ENCODE measurements at regions not wholly inside any gene's neighbourhood (a gene's known extent, or its start where the extent isn't known, plus 50 kb on each side); places are given as distances from the start of the nearest gene placed in this dataset.

DNA sequence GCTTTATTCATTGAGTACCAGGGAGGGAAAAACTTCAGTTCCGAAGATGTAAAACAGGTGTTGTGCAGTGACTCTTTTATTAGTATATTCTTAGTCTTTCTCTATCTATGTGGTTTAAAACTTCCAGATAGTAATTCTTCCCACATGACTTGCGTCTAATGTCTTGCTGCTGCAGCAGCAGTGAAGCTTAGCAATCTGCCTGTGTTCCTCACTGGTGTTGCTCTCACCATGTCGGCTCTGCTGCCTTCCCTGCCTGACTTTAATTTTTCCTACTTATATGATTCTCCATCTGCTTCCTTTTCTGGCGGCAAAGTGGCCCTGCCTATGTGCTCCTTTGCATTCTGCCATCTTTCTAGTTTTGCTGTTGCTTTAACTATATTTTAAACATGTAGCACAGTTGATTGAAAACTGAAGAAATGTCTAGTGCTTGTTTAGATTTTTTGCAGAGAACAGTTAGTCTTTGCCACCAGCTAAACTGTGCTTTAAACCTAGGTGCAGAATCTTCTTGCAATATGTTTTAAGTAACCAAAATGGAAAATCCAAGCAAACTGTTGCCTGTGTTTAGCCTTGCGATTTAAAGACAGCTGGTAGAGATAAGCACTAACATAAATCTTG is 1934.2 kb upstream of the IGFBP7 start:
- DNase-seq, result no peak
- Mint-ChIP-seq H3K36me3 (ENCODE audit: insufficient read depth, unreplicated experiment) (no peaks in the 10 kb centered on the region), H3K27me3 (ENCODE audit: unreplicated experiment) (no peaks in the 10 kb centered on the region), H3K4me3 (ENCODE audit: low read depth, unreplicated experiment) (no peak overlapping the region), H3K9me3 (ENCODE audit: low read depth, unreplicated experiment) (no peaks in the 10 kb centered on the region), H3K27ac (ENCODE audit: unreplicated experiment) (no peak overlapping the region), H3K4me1 (ENCODE audit: low read depth, unreplicated experiment) (no peaks in the 10 kb centered on the region)
- CTCF ChIA-PET, result no interaction called here
- BruUV-seq (replicated peaks), result no TSS peak
- TF ChIP-seq, protein P1, sequence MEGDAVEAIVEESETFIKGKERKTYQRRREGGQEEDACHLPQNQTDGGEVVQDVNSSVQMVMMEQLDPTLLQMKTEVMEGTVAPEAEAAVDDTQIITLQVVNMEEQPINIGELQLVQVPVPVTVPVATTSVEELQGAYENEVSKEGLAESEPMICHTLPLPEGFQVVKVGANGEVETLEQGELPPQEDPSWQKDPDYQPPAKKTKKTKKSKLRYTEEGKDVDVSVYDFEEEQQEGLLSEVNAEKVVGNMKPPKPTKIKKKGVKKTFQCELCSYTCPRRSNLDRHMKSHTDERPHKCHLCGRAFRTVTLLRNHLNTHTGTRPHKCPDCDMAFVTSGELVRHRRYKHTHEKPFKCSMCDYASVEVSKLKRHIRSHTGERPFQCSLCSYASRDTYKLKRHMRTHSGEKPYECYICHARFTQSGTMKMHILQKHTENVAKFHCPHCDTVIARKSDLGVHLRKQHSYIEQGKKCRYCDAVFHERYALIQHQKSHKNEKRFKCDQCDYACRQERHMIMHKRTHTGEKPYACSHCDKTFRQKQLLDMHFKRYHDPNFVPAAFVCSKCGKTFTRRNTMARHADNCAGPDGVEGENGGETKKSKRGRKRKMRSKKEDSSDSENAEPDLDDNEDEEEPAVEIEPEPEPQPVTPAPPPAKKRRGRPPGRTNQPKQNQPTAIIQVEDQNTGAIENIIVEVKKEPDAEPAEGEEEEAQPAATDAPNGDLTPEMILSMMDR (IDR thresholded peaks at IDR 0.05; ENCODE audit: unreplicated experiment), result no peak
- intact Hi-C loops (cut with micrococcal nuclease; ENCODE audit: unreplicated experiment), result no loop called here

DNA sequence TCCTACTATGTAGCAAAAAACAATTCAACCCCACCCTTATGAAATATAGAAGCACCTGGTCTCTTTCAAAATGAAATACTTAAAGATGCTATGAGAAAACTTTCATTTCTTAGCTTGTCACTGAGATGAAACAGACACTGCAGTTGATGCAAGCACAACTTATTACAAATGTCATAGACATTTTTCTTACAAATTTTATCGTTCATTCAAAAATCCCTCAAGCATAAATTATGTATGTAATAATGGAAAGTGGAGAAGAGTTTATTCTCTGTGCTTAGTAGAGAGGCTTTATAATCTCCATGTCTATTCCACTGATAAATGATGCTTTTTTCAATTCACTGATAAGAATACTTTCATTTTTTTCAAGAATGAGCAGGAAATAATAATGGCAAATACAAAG is 1943.9 kb upstream of the IGFBP7 start:
- intact Hi-C loops (cut with micrococcal nuclease; ENCODE audit: unreplicated experiment), result no loop called here
- TF ChIP-seq, protein P1 (IDR thresholded peaks at IDR 0.05; ENCODE audit: unreplicated experiment), result no peak
- no peak for DNase-seq
- H3K27me3 Mint-ChIP-seq (ENCODE audit: unreplicated experiment), result no peaks in the 10 kb centered on the region
- CTCF ChIA-PET, result no interaction called here
- no TSS peak for BruUV-seq (replicated peaks)
- H3K36me3 Mint-ChIP-seq (ENCODE audit: insufficient read depth, unreplicated experiment), result no peaks in the 10 kb centered on the region
- no peak overlapping the region for H3K27ac Mint-ChIP-seq (ENCODE audit: unreplicated experiment)
- H3K4me3 Mint-ChIP-seq (ENCODE audit: low read depth, unreplicated experiment), result no peak overlapping the region
- H3K9me3 Mint-ChIP-seq (ENCODE audit: low read depth, unreplicated experiment), result peaks cover 2% of the 10 kb centered on the region
- H3K4me1 Mint-ChIP-seq (ENCODE audit: low read depth, unreplicated experiment), result no peaks in the 10 kb centered on the region

DNA sequence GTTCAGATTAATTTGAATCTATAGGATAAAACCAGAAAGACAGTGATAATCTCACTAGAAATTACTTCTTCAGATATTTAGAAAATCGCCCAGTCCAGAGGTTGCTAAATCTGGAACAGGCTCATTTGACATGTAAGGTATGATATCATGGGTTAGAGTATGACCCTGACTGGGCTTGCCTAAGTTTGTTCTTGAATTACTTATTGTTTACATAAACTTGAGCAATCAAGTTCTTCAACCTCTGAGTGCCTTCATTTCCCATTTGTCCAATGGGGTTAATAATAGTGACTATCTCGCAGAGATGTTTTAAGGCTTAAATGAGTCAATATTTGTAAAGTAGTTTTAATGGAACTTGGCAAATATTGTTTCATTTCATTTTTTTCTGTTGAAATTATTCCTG is 1947.6 kb upstream of the IGFBP7 start:
- BruUV-seq (replicated peaks), result no TSS peak
- CTCF ChIA-PET, result no interaction called here
- no peak for DNase-seq
- no peak overlapping the region for H3K4me3 Mint-ChIP-seq (ENCODE audit: low read depth, unreplicated experiment)
- H3K4me1 Mint-ChIP-seq (ENCODE audit: low read depth, unreplicated experiment), result no peaks in the 10 kb centered on the region
- no peaks in the 10 kb centered on the region for H3K36me3 Mint-ChIP-seq (ENCODE audit: insufficient read depth, unreplicated experiment)
- H3K9me3 Mint-ChIP-seq (ENCODE audit: low read depth, unreplicated experiment), result peaks cover 5% of the 10 kb centered on the region
- H3K27me3 Mint-ChIP-seq (ENCODE audit: unreplicated experiment), result no peaks in the 10 kb centered on the region
- no peak overlapping the region for H3K27ac Mint-ChIP-seq (ENCODE audit: unreplicated experiment)
- TF ChIP-seq, protein P1 (IDR thresholded peaks at IDR 0.05; ENCODE audit: unreplicated experiment), result no peak
- intact Hi-C loops (cut with micrococcal nuclease; ENCODE audit: unreplicated experiment), result no loop called here

DNA sequence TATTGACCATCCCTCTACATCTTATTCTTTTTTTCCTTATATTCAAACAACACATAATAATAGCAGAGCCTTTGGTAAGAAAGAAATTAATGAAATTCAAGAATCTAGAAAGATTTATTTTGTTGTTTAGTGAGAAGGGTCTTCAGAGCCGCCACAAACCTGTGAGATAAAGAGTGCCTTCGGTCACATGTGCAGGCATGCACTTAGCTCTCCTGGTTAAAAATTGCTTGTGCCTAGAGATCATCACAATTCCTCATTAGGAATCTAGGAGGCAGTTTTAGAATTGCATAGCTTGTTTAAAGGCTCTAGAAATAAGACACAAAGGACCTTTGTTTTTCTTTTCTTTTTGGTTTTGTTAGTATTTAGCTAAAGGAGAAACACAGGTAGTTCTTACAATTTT is 1948.4 kb upstream of the IGFBP7 start:
- intact Hi-C loops (cut with micrococcal nuclease; ENCODE audit: unreplicated experiment), result no loop called here
- TF ChIP-seq, protein P1 (IDR thresholded peaks at IDR 0.05; ENCODE audit: unreplicated experiment), result no peak
- CTCF ChIA-PET, result no interaction called here
- no peaks in the 10 kb centered on the region for H3K4me1 Mint-ChIP-seq (ENCODE audit: low read depth, unreplicated experiment)
- no peak overlapping the region for H3K27ac Mint-ChIP-seq (ENCODE audit: unreplicated experiment)
- H3K36me3 Mint-ChIP-seq (ENCODE audit: insufficient read depth, unreplicated experiment), result no peaks in the 10 kb centered on the region
- H3K4me3 Mint-ChIP-seq (ENCODE audit: low read depth, unreplicated experiment), result no peak overlapping the region
- no peaks in the 10 kb centered on the region for H3K27me3 Mint-ChIP-seq (ENCODE audit: unreplicated experiment)
- H3K9me3 Mint-ChIP-seq (ENCODE audit: low read depth, unreplicated experiment), result peaks cover 7% of the 10 kb centered on the region
- no TSS peak for BruUV-seq (replicated peaks)
- DNase-seq, result no peak

All from Calu3 (cell line).